ENCODE measurements at regions not wholly inside any gene's neighbourhood (a gene's known extent, or its start where the extent isn't known, plus 50 kb on each side); places are given as distances from the start of the nearest gene placed in this dataset.
"Not testable (repeated sequence)": the region's sequence is repeated elsewhere in the genome, so short reads cannot be mapped to it uniquely, and the experiment has no call there.

DNA sequence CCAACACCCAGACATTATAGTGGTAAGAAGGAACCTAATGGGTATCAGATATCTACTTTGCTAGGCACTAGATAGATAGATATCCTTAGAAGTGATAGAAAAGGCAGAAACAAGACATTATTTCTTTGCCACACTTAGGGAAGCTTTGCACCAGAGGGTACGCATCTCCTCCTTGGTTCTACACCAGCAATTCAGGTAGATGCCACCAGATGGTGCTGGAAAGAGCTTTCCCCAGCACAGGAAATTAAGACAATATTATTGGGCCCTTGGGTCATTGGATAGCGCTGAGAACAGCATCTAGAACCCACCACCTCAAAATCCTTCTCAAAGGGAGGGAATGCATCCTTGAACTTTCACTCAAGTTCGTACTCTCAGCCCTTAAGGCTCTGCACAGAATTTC is 173.8 kb upstream of the CCL2 start:
- Histone ChIP-seq H3K79me2 (ENCODE audit: insufficient read depth, low read length) (no peaks in the 10 kb centered on the region), H4K20me1 (ENCODE audit: insufficient read depth, low read length) (no peaks in the 10 kb centered on the region), H3K27ac (ENCODE audit: low read depth, low read length, poor library complexity, severe bottlenecking) (no peak overlapping the region), H3F3A (ENCODE audit: insufficient read depth, low read length) (no peaks in the 10 kb centered on the region), H3K4me3 (ENCODE audit: low read depth, low read length, poor library complexity, severe bottlenecking) (no peak overlapping the region), H3K9me3 (ENCODE audit: low read length) (no peaks in the 10 kb centered on the region), H3K9me2 (ENCODE audit: low read depth, low read length) (no peaks in the 10 kb centered on the region), H3K4me1 (ENCODE audit: insufficient read depth, low read length, severe bottlenecking) (no peaks in the 10 kb centered on the region), H3K9ac (ENCODE audit: low read length) (no peak overlapping the region), H3K36me3 (ENCODE audit: insufficient read depth, low read length) (no peaks in the 10 kb centered on the region), H3K4me2 (ENCODE audit: low read length) (no peak overlapping the region), H3K27me3 (ENCODE audit: insufficient read depth, low read length) (no peaks in the 10 kb centered on the region), H2AFZ (ENCODE audit: low read length) (no peak overlapping the region)
- TF ChIP-seq EZH2 (IDR thresholded peaks at IDR 0.05; ENCODE audit: borderline replicate concordance, low read length), result no peak
- TF ChIP-seq, protein P1, sequence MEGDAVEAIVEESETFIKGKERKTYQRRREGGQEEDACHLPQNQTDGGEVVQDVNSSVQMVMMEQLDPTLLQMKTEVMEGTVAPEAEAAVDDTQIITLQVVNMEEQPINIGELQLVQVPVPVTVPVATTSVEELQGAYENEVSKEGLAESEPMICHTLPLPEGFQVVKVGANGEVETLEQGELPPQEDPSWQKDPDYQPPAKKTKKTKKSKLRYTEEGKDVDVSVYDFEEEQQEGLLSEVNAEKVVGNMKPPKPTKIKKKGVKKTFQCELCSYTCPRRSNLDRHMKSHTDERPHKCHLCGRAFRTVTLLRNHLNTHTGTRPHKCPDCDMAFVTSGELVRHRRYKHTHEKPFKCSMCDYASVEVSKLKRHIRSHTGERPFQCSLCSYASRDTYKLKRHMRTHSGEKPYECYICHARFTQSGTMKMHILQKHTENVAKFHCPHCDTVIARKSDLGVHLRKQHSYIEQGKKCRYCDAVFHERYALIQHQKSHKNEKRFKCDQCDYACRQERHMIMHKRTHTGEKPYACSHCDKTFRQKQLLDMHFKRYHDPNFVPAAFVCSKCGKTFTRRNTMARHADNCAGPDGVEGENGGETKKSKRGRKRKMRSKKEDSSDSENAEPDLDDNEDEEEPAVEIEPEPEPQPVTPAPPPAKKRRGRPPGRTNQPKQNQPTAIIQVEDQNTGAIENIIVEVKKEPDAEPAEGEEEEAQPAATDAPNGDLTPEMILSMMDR (IDR thresholded peaks at IDR 0.05; ENCODE audit: low read length), result peak; percentile 43; the same call in 1 of the 2 replicates

DNA sequence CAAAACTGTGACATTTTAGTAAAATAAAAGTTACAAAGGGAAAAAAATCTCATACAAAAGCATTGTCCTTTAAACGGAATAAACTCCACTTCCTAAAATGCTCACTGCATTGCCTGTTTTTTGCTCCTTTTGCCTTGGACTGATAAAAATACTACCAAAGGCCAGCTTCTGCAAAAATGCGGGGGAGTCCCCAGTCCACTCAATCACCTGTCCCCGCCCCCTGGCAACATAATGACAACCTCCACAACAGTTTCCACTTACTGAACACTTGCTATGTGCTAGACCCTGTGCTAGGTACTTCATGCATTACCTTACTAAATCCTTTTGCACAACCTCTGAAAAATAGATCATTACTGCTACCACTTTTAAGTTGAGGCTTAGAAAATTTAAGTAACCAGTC is 172.7 kb upstream of the CCL2 start:
- no peak overlapping the region for H3K4me3 ChIP-seq (ENCODE audit: low read depth, low read length, poor library complexity, severe bottlenecking)
- no peak overlapping the region for H2AFZ ChIP-seq (ENCODE audit: low read length)

DNA sequence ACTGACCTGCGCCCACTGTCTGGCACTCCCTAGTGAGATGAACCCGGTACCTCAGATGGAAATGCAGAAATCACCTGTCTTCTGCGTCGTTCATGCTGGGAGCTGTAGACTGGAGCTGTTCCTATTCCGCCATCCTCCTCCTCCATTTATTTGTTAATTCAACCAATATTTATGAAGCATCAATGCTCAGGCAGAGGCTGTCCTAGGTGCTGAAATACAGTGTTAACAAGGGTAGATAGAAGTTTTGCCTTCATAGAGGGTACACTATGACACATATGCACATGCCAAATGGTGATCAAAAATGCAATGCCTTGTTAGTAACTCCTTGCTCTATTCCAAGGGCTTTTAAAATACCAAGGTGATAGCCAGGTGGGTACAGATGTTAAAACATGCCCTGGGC is 166.0 kb upstream of the CCL2 start:
- not testable (repeated sequence) for H3K27me3 ChIP-seq (ENCODE audit: insufficient read depth, low read length); H4K20me1 ChIP-seq (ENCODE audit: insufficient read depth, low read length); H3K36me3 ChIP-seq (ENCODE audit: insufficient read depth, low read length); H3F3A ChIP-seq (ENCODE audit: insufficient read depth, low read length); H3K9ac ChIP-seq (ENCODE audit: low read length); H3K79me2 ChIP-seq (ENCODE audit: insufficient read depth, low read length); H3K9me2 ChIP-seq (ENCODE audit: low read depth, low read length); H3K9me3 ChIP-seq (ENCODE audit: low read length); H3K4me3 ChIP-seq (ENCODE audit: low read depth, low read length, poor library complexity, severe bottlenecking); H3K27ac ChIP-seq (ENCODE audit: low read depth, low read length, poor library complexity, severe bottlenecking); H2AFZ ChIP-seq (ENCODE audit: low read length); H3K4me2 ChIP-seq (ENCODE audit: low read length); H3K4me1 ChIP-seq (ENCODE audit: insufficient read depth, low read length, severe bottlenecking)

More for the DNA sequence above, 172.7 kb upstream of the CCL2 start:
- no peak overlapping the region for H3K9ac ChIP-seq (ENCODE audit: low read length)
- H4K20me1 ChIP-seq (ENCODE audit: insufficient read depth, low read length), result no peaks in the 10 kb centered on the region
- no peaks in the 10 kb centered on the region for H3K36me3 ChIP-seq (ENCODE audit: insufficient read depth, low read length)
- H3K4me1 ChIP-seq (ENCODE audit: insufficient read depth, low read length, severe bottlenecking), result no peaks in the 10 kb centered on the region
- H3K27ac ChIP-seq (ENCODE audit: low read depth, low read length, poor library complexity, severe bottlenecking), result no peak overlapping the region
- no peak overlapping the region for H3K4me2 ChIP-seq (ENCODE audit: low read length)
- H3F3A ChIP-seq (ENCODE audit: insufficient read depth, low read length), result no peaks in the 10 kb centered on the region
- H3K27me3 ChIP-seq (ENCODE audit: insufficient read depth, low read length), result no peaks in the 10 kb centered on the region
- no peak for TF ChIP-seq EZH2 (IDR thresholded peaks at IDR 0.05; ENCODE audit: borderline replicate concordance, low read length)
- TF ChIP-seq, protein P1 (IDR thresholded peaks at IDR 0.05; ENCODE audit: low read length), result no peak
- H3K9me3 ChIP-seq (ENCODE audit: low read length), result no peaks in the 10 kb centered on the region
- H3K9me2 ChIP-seq (ENCODE audit: low read depth, low read length), result no peaks in the 10 kb centered on the region
- no peaks in the 10 kb centered on the region for H3K79me2 ChIP-seq (ENCODE audit: insufficient read depth, low read length)

DNA sequence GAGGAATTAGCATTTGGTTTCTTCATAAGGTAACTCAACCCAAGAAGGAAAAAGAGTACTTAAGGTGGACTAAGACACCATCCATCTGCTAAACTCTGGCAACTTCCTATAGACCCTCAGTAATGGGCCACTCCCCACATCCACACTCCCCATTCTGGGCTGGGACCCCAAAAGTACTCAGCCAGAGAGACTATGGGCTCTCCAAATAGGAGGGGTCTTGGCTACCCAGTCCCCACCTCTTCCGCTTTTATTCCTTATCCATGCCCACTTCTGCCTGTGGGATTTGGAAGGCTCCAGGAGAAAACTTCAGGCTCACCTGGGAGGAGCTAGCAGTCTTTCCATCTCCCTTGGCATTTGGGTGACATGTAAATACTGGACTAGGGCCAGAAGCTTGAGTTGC is 164.5 kb upstream of the CCL2 start:
- H3K9ac ChIP-seq (ENCODE audit: low read length), result no peak overlapping the region
- H3K27me3 ChIP-seq (ENCODE audit: insufficient read depth, low read length), result no peaks in the 10 kb centered on the region
- no peaks in the 10 kb centered on the region for H3K9me3 ChIP-seq (ENCODE audit: low read length)
- H4K20me1 ChIP-seq (ENCODE audit: insufficient read depth, low read length), result no peaks in the 10 kb centered on the region
- no peaks in the 10 kb centered on the region for H3K79me2 ChIP-seq (ENCODE audit: insufficient read depth, low read length)
- H3K36me3 ChIP-seq (ENCODE audit: insufficient read depth, low read length), result no peaks in the 10 kb centered on the region
- no peak overlapping the region for H3K27ac ChIP-seq (ENCODE audit: low read depth, low read length, poor library complexity, severe bottlenecking)
- TF ChIP-seq EZH2 (IDR thresholded peaks at IDR 0.05; ENCODE audit: borderline replicate concordance, low read length), result no peak
- TF ChIP-seq, protein P1 (IDR thresholded peaks at IDR 0.05; ENCODE audit: low read length), result no peak
- no peak overlapping the region for H3K4me3 ChIP-seq (ENCODE audit: low read depth, low read length, poor library complexity, severe bottlenecking)
- no peaks in the 10 kb centered on the region for H3K4me1 ChIP-seq (ENCODE audit: insufficient read depth, low read length, severe bottlenecking)
- no peak overlapping the region for H2AFZ ChIP-seq (ENCODE audit: low read length)
- no peaks in the 10 kb centered on the region for H3F3A ChIP-seq (ENCODE audit: insufficient read depth, low read length)
- H3K9me2 ChIP-seq (ENCODE audit: low read depth, low read length), result no peaks in the 10 kb centered on the region
- H3K4me2 ChIP-seq (ENCODE audit: low read length), result no peak overlapping the region
